ENCODE measurements at regions not wholly inside any gene's neighbourhood (a gene's known extent, or its start where the extent isn't known, plus 50 kb on each side); places are given as distances from the start of the nearest gene placed in this dataset.

GRCh38 chr4:126051689-126052424, 737.1 kb downstream of the FAT4 start:
- TF ChIP-seq REST (IDR thresholded peaks at IDR 0.05; ENCODE audit: insufficient replicate concordance, low read depth), result no peak
- no peak for TF ChIP-seq GABPA (IDR thresholded peaks at IDR 0.05; ENCODE audit: low read depth)
- no peak for TF ChIP-seq CTCF (IDR thresholded peaks at IDR 0.05; ENCODE audit: insufficient read depth, low read length)
- no peak for TF ChIP-seq SPI1 (IDR thresholded peaks at IDR 0.05; ENCODE audit: borderline replicate concordance, low read depth)
- TF ChIP-seq POLR2AphosphoS5 (IDR thresholded peaks at IDR 0.05; ENCODE audit: low read depth), result no peak
- Histone ChIP-seq H3K27me3 (ENCODE audit: insufficient read depth, poor library complexity, severe bottlenecking) (no peaks in the 10 kb centered on the region), H3K4me3 (replicated peaks; ENCODE audit: insufficient read depth, low read length) (no peak overlapping the region), H3K27ac (replicated peaks) (no peak overlapping the region)
- DNase-seq (ENCODE audit: low read depth in 1 of 2, low spot score in 1 of 2), result no peak

GRCh38 chr4:126056116-126056650, 741.4 kb downstream of the FAT4 start:
- H3K4me3 ChIP-seq (replicated peaks; ENCODE audit: insufficient read depth, low read length), result no peak overlapping the region
- no peaks in the 10 kb centered on the region for H3K27me3 ChIP-seq (ENCODE audit: insufficient read depth, poor library complexity, severe bottlenecking)
- no peak for DNase-seq (ENCODE audit: low read depth in 1 of 2, low spot score in 1 of 2)
- no peak overlapping the region for H3K27ac ChIP-seq (replicated peaks)
- no peak for TF ChIP-seq CTCF (IDR thresholded peaks at IDR 0.05; ENCODE audit: insufficient read depth, low read length)
- TF ChIP-seq GABPA (IDR thresholded peaks at IDR 0.05; ENCODE audit: low read depth), result no peak
- TF ChIP-seq REST (IDR thresholded peaks at IDR 0.05; ENCODE audit: insufficient replicate concordance, low read depth), result no peak
- TF ChIP-seq POLR2AphosphoS5 (IDR thresholded peaks at IDR 0.05; ENCODE audit: low read depth), result no peak
- TF ChIP-seq SPI1 (IDR thresholded peaks at IDR 0.05; ENCODE audit: borderline replicate concordance, low read depth), result no peak

- Histone ChIP-seq H3K27me3 (ENCODE audit: insufficient read depth, poor library complexity, severe bottlenecking) (no peaks in the 10 kb centered on the region), H3K4me3 (replicated peaks; ENCODE audit: insufficient read depth, low read length) (no peak overlapping the region), H3K27ac (replicated peaks) (no peak overlapping the region)
- DNase-seq (ENCODE audit: low read depth in 1 of 2, low spot score in 1 of 2), result no peak
- TF ChIP-seq POLR2AphosphoS5 (IDR thresholded peaks at IDR 0.05; ENCODE audit: low read depth) (no peak), GABPA (IDR thresholded peaks at IDR 0.05; ENCODE audit: low read depth) (no peak), REST (IDR thresholded peaks at IDR 0.05; ENCODE audit: insufficient replicate concordance, low read depth) (no peak), CTCF (IDR thresholded peaks at IDR 0.05; ENCODE audit: insufficient read depth, low read length) (no peak), SPI1 (IDR thresholded peaks at IDR 0.05; ENCODE audit: borderline replicate concordance, low read depth) (no peak)
These were observed 742.6 kb downstream of the FAT4 start for GRCh38 chr4:126057371-126057770.

All from HL-60 (cell line).